ENCODE measurements at regions not wholly inside any gene's neighbourhood (a gene's known extent, or its start where the extent isn't known, plus 50 kb on each side); places are given as distances from the start of the nearest gene placed in this dataset.
"Not testable (repeated sequence)": the region's sequence is repeated elsewhere in the genome, so short reads cannot be mapped to it uniquely, and the experiment has no call there.

DNA sequence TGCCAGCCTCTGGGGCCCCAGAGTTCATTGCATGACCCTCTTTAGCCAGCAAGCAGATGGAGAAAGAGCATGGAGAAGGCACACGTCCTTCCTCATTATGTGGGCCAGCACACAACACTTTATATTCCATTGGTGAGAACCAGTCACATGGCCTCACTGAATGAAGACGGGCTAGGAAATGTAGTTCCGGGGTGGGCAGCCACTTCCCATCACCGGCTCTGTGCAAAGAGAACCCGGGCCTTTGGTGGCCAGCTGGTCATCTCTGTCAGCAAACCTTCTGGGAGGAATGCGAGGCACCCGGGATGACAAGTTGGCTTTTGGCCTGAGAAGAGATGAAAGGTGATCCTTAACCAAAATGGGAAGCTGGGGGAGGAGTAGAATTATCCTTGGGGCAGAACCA, 90.2 kb upstream of the VGLL4 start:
- ATAC-seq (ENCODE audit: low read depth) (no peak), DNase-seq (ENCODE audit: low spot score) (no peak)
- no peaks in the 10 kb centered on the region for H3K9me3 ChIP-seq (ENCODE audit: severe bottlenecking)
- no peaks in the 10 kb centered on the region for H3K4me1 ChIP-seq (ENCODE audit: insufficient read depth, poor library complexity, severe bottlenecking)
- H3K4me3 ChIP-seq (ENCODE audit: severe bottlenecking): no peak overlapping the region
- no peaks in the 10 kb centered on the region for H3K36me3 ChIP-seq (ENCODE audit: low read depth)
- H3K27me3 ChIP-seq (ENCODE audit: insufficient read depth, poor library complexity, severe bottlenecking): no peaks in the 10 kb centered on the region
- no peak overlapping the region for H3K27ac ChIP-seq (ENCODE audit: poor library complexity, severe bottlenecking)
- no peak for TF ChIP-seq CTCF (IDR thresholded peaks at IDR 0.05; ENCODE audit: poor library complexity, severe bottlenecking)

GRCh38 chr3:11727207-11727606, 83.5 kb upstream of the VGLL4 start:
- no peak for DNase-seq (ENCODE audit: low spot score)
- H3K9me3 ChIP-seq (ENCODE audit: severe bottlenecking): no peaks in the 10 kb centered on the region
- no peak overlapping the region for H3K4me3 ChIP-seq (ENCODE audit: severe bottlenecking)
- H3K27ac ChIP-seq (ENCODE audit: poor library complexity, severe bottlenecking): no peak overlapping the region
- no peaks in the 10 kb centered on the region for H3K4me1 ChIP-seq (ENCODE audit: insufficient read depth, poor library complexity, severe bottlenecking)
- no peaks in the 10 kb centered on the region for H3K36me3 ChIP-seq (ENCODE audit: low read depth)
- no peaks in the 10 kb centered on the region for H3K27me3 ChIP-seq (ENCODE audit: insufficient read depth, poor library complexity, severe bottlenecking)
- ATAC-seq (ENCODE audit: low read depth): 0 out of 3 replicates have a peak, but pooled peaks have one; percentile 29
- no peak for TF ChIP-seq CTCF (IDR thresholded peaks at IDR 0.05; ENCODE audit: poor library complexity, severe bottlenecking)

DNA sequence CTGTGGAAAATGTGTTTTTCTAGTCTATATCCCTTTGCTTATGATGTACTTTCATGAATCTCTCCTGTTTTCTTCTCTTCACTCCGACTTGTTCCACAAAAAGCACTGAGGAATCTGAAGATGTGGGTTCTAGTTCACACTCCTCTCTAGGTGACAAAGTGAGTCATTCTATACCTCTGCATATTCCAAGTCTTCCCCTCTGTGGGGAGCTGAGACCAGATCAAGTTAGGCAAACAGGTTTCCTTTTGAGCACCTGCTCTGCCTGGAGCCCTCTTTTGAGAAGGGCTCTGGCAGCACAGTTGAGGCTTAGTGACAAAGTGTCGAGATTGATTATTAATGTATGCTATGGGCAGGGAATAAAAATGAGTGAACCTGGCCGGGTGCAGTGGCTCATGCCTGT, 82.4 kb upstream of the VGLL4 start:
- DNase-seq (ENCODE audit: low spot score) (no peak), ATAC-seq (ENCODE audit: low read depth) (0 out of 3 replicates have a peak, but pooled peaks have one; percentile 29)
- no peak for TF ChIP-seq CTCF (IDR thresholded peaks at IDR 0.05; ENCODE audit: poor library complexity, severe bottlenecking)
- H3K4me1 ChIP-seq (ENCODE audit: insufficient read depth, poor library complexity, severe bottlenecking): peaks cover 6% of the 10 kb centered on the region
- H3K27me3 ChIP-seq (ENCODE audit: insufficient read depth, poor library complexity, severe bottlenecking): no peaks in the 10 kb centered on the region
- H3K36me3 ChIP-seq (ENCODE audit: low read depth): no peaks in the 10 kb centered on the region
- H3K9me3 ChIP-seq (ENCODE audit: severe bottlenecking): no peaks in the 10 kb centered on the region
- H3K4me3 ChIP-seq (ENCODE audit: severe bottlenecking): no peak overlapping the region
- no peak overlapping the region for H3K27ac ChIP-seq (ENCODE audit: poor library complexity, severe bottlenecking)

GRCh38 chr3:11725340-11725641, 81.6 kb upstream of the VGLL4 start:
- H3K36me3 ChIP-seq (ENCODE audit: low read depth); DNase-seq (ENCODE audit: low spot score); H3K27me3 ChIP-seq (ENCODE audit: insufficient read depth, poor library complexity, severe bottlenecking); ATAC-seq (ENCODE audit: low read depth); H3K9me3 ChIP-seq (ENCODE audit: severe bottlenecking); H3K4me3 ChIP-seq (ENCODE audit: severe bottlenecking); H3K27ac ChIP-seq (ENCODE audit: poor library complexity, severe bottlenecking); H3K4me1 ChIP-seq (ENCODE audit: insufficient read depth, poor library complexity, severe bottlenecking): not testable (repeated sequence)

DNA sequence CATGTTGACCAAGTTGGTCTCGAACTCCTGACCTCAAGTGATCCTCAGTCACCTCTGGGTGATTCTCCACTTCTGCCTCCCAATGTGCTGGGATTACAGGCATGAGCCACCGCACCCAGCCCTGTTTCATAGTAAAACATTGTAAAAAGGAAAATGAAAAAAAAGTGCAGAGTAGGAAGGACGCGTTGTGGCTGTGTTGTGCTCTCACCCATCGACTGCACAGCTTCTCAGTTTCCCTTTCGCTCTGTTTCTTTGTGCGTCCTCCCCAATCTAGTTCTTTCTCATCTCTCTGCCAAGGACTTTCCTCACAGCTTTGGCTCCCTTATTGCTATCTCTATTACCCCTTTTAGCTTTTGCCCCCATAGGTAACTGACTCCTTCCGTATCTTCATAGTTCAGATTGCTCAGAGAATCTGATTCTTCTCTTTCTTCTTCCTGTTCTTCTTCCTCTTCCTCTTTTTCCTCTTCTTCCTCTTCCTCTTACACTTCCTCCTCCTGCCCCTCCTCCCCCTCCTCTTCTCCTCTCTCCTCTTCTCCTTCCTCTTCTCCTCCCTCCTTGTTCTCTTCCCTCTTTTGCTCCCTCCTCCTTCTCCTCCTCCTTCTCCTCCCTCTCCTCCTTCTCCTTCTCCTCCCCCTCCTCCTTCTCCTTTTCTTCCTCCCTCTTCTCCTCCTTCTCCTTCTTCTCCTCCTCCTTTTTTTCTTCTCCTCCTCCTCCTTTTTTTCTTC, 81.1 kb upstream of the VGLL4 start:
- DNase-seq (ENCODE audit: low spot score) (no peak), ATAC-seq (ENCODE audit: low read depth) (no peak)
- Histone ChIP-seq H3K4me3 (ENCODE audit: severe bottlenecking) (no peak overlapping the region), H3K27me3 (ENCODE audit: insufficient read depth, poor library complexity, severe bottlenecking) (no peaks in the 10 kb centered on the region), H3K27ac (ENCODE audit: poor library complexity, severe bottlenecking) (no peak overlapping the region), H3K4me1 (ENCODE audit: insufficient read depth, poor library complexity, severe bottlenecking) (peaks cover 6% of the 10 kb centered on the region), H3K36me3 (ENCODE audit: low read depth) (no peaks in the 10 kb centered on the region), H3K9me3 (ENCODE audit: severe bottlenecking) (no peaks in the 10 kb centered on the region)
- no peak for TF ChIP-seq CTCF (IDR thresholded peaks at IDR 0.05; ENCODE audit: poor library complexity, severe bottlenecking)

Measured in RWPE2 (cell line).